Heart left ventricle (tissue), 16 donors: ENCODE measurements at regions not wholly inside any gene's neighbourhood (a gene's known extent, or its start where the extent isn't known, plus 50 kb on each side); places are given as distances from the start of the nearest gene placed in this dataset.

Experiments
- ATAC-seq, 4 donors: fragments of 200-7000 bp; cut with Tn5 transposase; one replicate each; pipeline ENCODE4 v1.9.1; 2020 to 2022; ENCODE audit warnings: moderate library complexity in 4 of 4, mild to moderate bottlenecking in 3 of 4, moderate number of reproducible peaks in 1 of 4
- DNase-seq, 5 donors: peaks; one replicate each; pipeline ENCODE4 v3.0.0-alpha.2; 2020
- H3K27ac ChIP-seq, 12 donors: fragments of 200-600 bp; sonication (generic) in 4 of 12; one replicate each; pipeline versions ENCODE4 v1.5.0 to v1.8.0; 2016 to 2022; ENCODE audit warnings: mild to moderate bottlenecking in 2 of 12
- H3K27me3 ChIP-seq, 9 donors: fragments of 200-600 bp; sonication (generic) in 2 of 9; one replicate each; pipeline versions ENCODE4 v1.5.1 to v1.8.0; 2016 to 2022; ENCODE audit warnings: mild to moderate bottlenecking in 3 of 9
- H3K36me3 ChIP-seq, 9 donors: fragments of 200-600 bp; sonication (generic) in 2 of 9; one replicate each; pipeline versions ENCODE4 v1.5.0 to v1.8.0; 2018 to 2022; ENCODE audit warnings: mild to moderate bottlenecking in 2 of 9
- H3K4me1 ChIP-seq, 12 donors: fragments of 200-600 bp; sonication (generic) in 4 of 12; one replicate each; pipeline versions ENCODE4 v1.5.0 to v1.8.0; 2016 to 2022; ENCODE audit warnings: mild to moderate bottlenecking in 3 of 12
- H3K4me3 ChIP-seq, 12 donors: fragments of 200-600 bp; sonication (generic) in 4 of 12; one replicate each; pipeline versions ENCODE4 v1.5.0 to v1.8.0; 2017 to 2022; ENCODE audit warnings: mild to moderate bottlenecking in 9 of 12, moderate library complexity in 4 of 12
- H3K9me3 ChIP-seq, 12 donors: fragments of 200-600 bp; sonication (generic) in 4 of 12; one replicate each; pipeline versions ENCODE4 v1.5.0 to v1.8.0; 2016 to 2022; ENCODE audit warnings: mild to moderate bottlenecking in 1 of 12
- CTCF ChIP-seq, 12 donors: fragments of 200-600 bp; sonication (generic) in 4 of 12; IDR thresholded peaks; one replicate each; pipeline versions ENCODE4 v1.5.0 to v1.8.0; 2018 to 2022; ENCODE audit warnings: antibody characterized with exemption in 12 of 12, mild to moderate bottlenecking in 5 of 12
- POLR2A ChIP-seq, 2 donors: fragments of 450-650 bp; IDR thresholded peaks; one replicate each; pipeline ENCODE4 v1.6.1; 2017; ENCODE audit warnings: antibody characterized with exemption in 2 of 2, mild to moderate bottlenecking in 2 of 2, moderate library complexity in 2 of 2
- WGBS, 4 donors: extraction: QIAGEN DNeasy Blood & Tissue Kit in 2 of 4; methylation state at CpG; one replicate each; pipeline versions ENCODE4 v1.1.5 to v1.1.7; 2013 to 2018; 5-methylcytosine and 5-hydroxymethylcytosine counted together
- intact Hi-C, 10 donors: fragments of 100-400 bp; cut with DNase I; formaldehyde crosslinking; loops; one replicate each; pipeline versions ENCODE4 v1.11.1 to v1.14.2; 2022
- donor health status: ischemic (EF 13 %, LVEDD 7.1; RV severe dilation, severe dysfunction).
- donor health status: healthy with polysubstance abuse.
- donor health status: DM: no; HTN: yes; CAD: no.
- donor health status: DM: no; HTN: no; CAD: no.
- donor health status: ischemic (EF 25% LVEDD 6.9; RV normal size, moderate dysfunction).
- donor health status: ischemic (EF 25% LVEDD 5.7; RV mildly dilated, moderate dysfunction).
- donor health status: healthy.
- donor health status: DM: yes; HTN: yes; CAD: no.
- donor health status: ischemic (EF 35%, LVEDD 5.7; RV mildly dilated, moderate dysfunction).
- donor health status: nonischemic (EF 11% LVEDD 7.7; RV severe dilation, severe dysfunction).
- donor health status: DM: yes; HTN: yes; CAD: no.
- donor health status: PGD.
- donor health status: ischemic (EF 29% LVEDD 5.4; RV normal size, mild dysfunction).
- donor health status: nonischemic (EF 23%, LVEDD 6.1; RV moderate dilation, normal function).

- Histone ChIP-seq H3K27ac (no peak overlapping the region), H3K36me3 (no peaks in the 10 kb centered on the region), H3K27me3 (no peaks in the 10 kb centered on the region), H3K9me3 (no peaks in the 10 kb centered on the region), H3K4me3 (no peak overlapping the region), H3K4me1 (peaks cover 0 to 18% (median 10%) of the 10 kb centered on the region in 12 donors)
- TF ChIP-seq POLR2A (IDR thresholded peaks at IDR 0.05) (no peak), CTCF (IDR thresholded peaks at IDR 0.05) (no peak)
- DNase-seq: no peak
- WGBS, 4 donors: 67 to 69% (median 69%) methylated on average over 3 of the region's 3 CpGs
- no peak for ATAC-seq
- intact Hi-C loops: loop anchor here in 5 of 10 donors (5.0 to 10.0 kb wide), 4 partner anchors 277 to 383 kb away; no protein-coding TSS in a partner anchor
These were observed 58.3 kb upstream of the PDE10A start for GRCh38 chr6:165721356-165721755.

- WGBS, 4 donors: 17 to 34% (median 23%) methylated on average over 4 of the region's 4 CpGs
- ATAC-seq (peak in 1 of 4 donors; percentile 39), DNase-seq (no peak)
- Histone ChIP-seq H3K36me3 (no peaks in the 10 kb centered on the region), H3K9me3 (no peaks in the 10 kb centered on the region), H3K27me3 (no peaks in the 10 kb centered on the region), H3K27ac (peak overlapping the region in 1 of 12 donors; percentile 57), H3K4me1 (peaks cover 0 to 18% (median 10%) of the 10 kb centered on the region in 12 donors), H3K4me3 (no peak overlapping the region)
- TF ChIP-seq CTCF (IDR thresholded peaks at IDR 0.05) (no peak), POLR2A (IDR thresholded peaks at IDR 0.05) (no peak)
- intact Hi-C loops: no loop called here
These were observed 55.5 kb upstream of the PDE10A start for GRCh38 chr6:165718491-165718891.

GRCh38 chr6:165717732-165718465 is 54.9 kb upstream of the PDE10A start:
- DNase-seq: no peak
- Histone ChIP-seq H3K4me1 (peaks cover 0 to 18% (median 10%) of the 10 kb centered on the region in 12 donors), H3K27me3 (no peaks in the 10 kb centered on the region), H3K36me3 (no peaks in the 10 kb centered on the region), H3K4me3 (no peak overlapping the region), H3K9me3 (no peaks in the 10 kb centered on the region), H3K27ac (peak overlapping the region in 1 of 12 donors; percentile 57)
- TF ChIP-seq CTCF (IDR thresholded peaks at IDR 0.05): no peak
- no peak for TF ChIP-seq POLR2A (IDR thresholded peaks at IDR 0.05)
- ATAC-seq: peak in 1 of 4 donors; percentile 9
- intact Hi-C loops: no loop called here
- 31 to 35% (median 33%) methylated on average over 5 of the region's 5 CpGs for WGBS, 4 donors

GRCh38 chr6:165716886-165717285 is 53.8 kb upstream of the PDE10A start:
- ATAC-seq (no peak), DNase-seq (no peak)
- 95 to 98% (median 97%) methylated on average over 4 of the region's 4 CpGs for WGBS, 4 donors
- Histone ChIP-seq H3K36me3 (no peaks in the 10 kb centered on the region), H3K27me3 (no peaks in the 10 kb centered on the region), H3K4me1 (peaks cover 0 to 18% (median 10%) of the 10 kb centered on the region in 12 donors), H3K27ac (no peak overlapping the region), H3K4me3 (no peak overlapping the region), H3K9me3 (no peaks in the 10 kb centered on the region)
- no peak for TF ChIP-seq POLR2A (IDR thresholded peaks at IDR 0.05)
- no peak for TF ChIP-seq CTCF (IDR thresholded peaks at IDR 0.05)
- intact Hi-C loops: no loop called here
